ENCODE measurements at regions not wholly inside any gene's neighbourhood (a gene's known extent, or its start where the extent isn't known, plus 50 kb on each side); places are given as distances from the start of the nearest gene placed in this dataset.

DNA sequence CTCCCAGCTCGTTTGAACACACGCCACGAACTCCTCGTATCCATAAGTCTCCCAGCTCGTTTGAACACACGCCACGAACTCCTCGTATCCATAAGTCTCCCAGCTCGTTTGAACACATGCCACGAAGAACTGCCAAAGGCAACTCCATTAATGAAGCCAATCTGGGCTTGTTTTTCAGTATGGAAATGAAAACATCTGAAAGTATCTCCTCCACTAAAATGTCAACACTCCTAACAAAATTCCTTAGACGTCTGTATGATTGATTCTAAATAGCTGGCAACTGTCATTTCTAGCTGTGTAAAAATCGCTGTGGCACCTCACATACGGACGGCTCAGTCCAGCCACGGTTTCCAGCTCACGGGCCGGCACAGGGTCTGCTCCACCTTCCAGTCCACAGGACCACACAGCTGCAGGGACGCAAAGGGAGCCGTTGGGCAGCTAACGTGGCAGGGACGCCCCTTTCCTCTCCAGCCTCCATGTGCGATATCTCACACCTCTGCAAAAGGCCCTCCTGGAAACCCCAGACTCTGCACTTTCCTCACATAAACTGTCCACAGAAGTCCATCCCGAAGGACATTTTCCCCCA, 67.1 kb upstream of the METRNL start:
- 92% methylated on average over 19 to 20 of the region's 23 CpGs for WGBS, 2 donors
- Histone ChIP-seq H3K9me3 (no peaks in the 10 kb centered on the region), H3K4me3 (no peak overlapping the region), H3K4me1 (peaks cover 0 to 4% (median 0%) of the 10 kb centered on the region in 9 donors), H3K27me3 (no peaks in the 10 kb centered on the region), H3K27ac (no peak overlapping the region), H3K36me3 (no peaks in the 10 kb centered on the region)
- ATAC-seq, result no peak
- intact Hi-C loops (cut with DNase I), result no loop called here
- DNase-seq, result no peak
- TF ChIP-seq, protein P1, sequence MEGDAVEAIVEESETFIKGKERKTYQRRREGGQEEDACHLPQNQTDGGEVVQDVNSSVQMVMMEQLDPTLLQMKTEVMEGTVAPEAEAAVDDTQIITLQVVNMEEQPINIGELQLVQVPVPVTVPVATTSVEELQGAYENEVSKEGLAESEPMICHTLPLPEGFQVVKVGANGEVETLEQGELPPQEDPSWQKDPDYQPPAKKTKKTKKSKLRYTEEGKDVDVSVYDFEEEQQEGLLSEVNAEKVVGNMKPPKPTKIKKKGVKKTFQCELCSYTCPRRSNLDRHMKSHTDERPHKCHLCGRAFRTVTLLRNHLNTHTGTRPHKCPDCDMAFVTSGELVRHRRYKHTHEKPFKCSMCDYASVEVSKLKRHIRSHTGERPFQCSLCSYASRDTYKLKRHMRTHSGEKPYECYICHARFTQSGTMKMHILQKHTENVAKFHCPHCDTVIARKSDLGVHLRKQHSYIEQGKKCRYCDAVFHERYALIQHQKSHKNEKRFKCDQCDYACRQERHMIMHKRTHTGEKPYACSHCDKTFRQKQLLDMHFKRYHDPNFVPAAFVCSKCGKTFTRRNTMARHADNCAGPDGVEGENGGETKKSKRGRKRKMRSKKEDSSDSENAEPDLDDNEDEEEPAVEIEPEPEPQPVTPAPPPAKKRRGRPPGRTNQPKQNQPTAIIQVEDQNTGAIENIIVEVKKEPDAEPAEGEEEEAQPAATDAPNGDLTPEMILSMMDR (IDR thresholded peaks at IDR 0.05), result no peak

DNA sequence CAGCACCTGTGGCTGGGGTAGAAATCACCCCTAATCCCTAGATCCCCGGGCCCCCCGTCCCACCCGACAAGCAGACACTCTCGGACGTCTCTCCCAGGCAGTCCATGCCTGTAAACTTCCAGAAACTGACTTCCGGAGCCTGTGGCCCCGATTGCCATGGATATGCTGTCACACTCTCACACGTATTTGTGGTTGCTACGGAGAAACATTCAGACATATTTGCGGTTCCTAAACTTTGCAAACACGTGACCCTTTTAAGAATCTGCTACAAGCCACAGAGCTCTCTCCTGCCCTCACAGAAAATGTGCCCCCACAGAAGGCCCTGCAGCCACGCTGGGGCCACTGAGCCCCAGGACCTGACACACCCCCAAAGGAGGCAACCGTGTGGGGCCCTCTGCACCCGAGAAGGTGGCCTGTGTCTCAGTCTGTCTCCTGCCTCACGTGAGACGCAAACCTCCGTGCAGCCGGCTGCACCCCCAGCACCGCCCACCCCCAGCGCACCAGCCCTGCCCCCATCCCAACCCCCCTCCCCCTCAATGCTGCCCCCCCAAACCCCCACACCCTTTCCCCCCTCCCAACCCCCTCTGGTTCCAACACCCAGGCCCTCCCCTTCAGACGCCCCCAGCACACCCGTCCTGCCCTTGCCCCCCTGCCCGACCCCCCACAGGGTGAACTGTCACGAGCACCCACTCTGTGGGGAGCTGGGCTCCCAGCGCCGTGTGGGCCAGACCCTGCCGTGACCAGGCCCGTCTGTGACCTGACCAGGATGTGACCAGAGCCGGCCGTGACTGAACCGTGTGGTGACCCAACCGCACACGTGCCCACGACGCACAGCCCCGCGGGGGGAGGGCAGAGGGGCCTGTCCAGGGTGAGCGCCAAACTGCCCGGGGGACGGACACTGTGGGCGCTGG, 66.3 kb upstream of the METRNL start:
- no peak overlapping the region for H3K27ac ChIP-seq
- H3K4me1 ChIP-seq, result no peaks in the 10 kb centered on the region
- no peak for DNase-seq
- ATAC-seq, result no peak
- WGBS, 2 donors, result 94 to 95% methylated on average over 41 of the region's 41 CpGs
- no peaks in the 10 kb centered on the region for H3K9me3 ChIP-seq
- no peaks in the 10 kb centered on the region for H3K36me3 ChIP-seq
- TF ChIP-seq, protein P1 (IDR thresholded peaks at IDR 0.05), result no peak
- H3K4me3 ChIP-seq, result no peak overlapping the region
- no peaks in the 10 kb centered on the region for H3K27me3 ChIP-seq
- intact Hi-C loops (cut with DNase I), result no loop called here

GRCh38 chr17:83013779-83014117, 65.7 kb upstream of the METRNL start:
- TF ChIP-seq, protein P1 (IDR thresholded peaks at IDR 0.05), result no peak
- no peak for DNase-seq
- Histone ChIP-seq H3K4me3 (no peak overlapping the region), H3K27me3 (no peaks in the 10 kb centered on the region), H3K4me1 (no peaks in the 10 kb centered on the region), H3K36me3 (no peaks in the 10 kb centered on the region), H3K9me3 (no peaks in the 10 kb centered on the region), H3K27ac (no peak overlapping the region)
- 82 to 86% methylated on average over 11 of the region's 11 CpGs for WGBS, 2 donors
- ATAC-seq, result no peak
- intact Hi-C loops (cut with DNase I), result no loop called here

GRCh38 chr17:83014297-83014696, 65.1 kb upstream of the METRNL start:
- no peak for DNase-seq
- Histone ChIP-seq H3K4me3 (no peak overlapping the region), H3K27ac (no peak overlapping the region), H3K9me3 (no peaks in the 10 kb centered on the region), H3K36me3 (no peaks in the 10 kb centered on the region), H3K4me1 (no peaks in the 10 kb centered on the region), H3K27me3 (no peaks in the 10 kb centered on the region)
- TF ChIP-seq, protein P1 (IDR thresholded peaks at IDR 0.05), result no peak
- WGBS, 2 donors, result 97% methylated on average over 14 of the region's 14 CpGs
- ATAC-seq, result no peak
- intact Hi-C loops (cut with DNase I), result no loop called here
